ENCODE measurements at regions not wholly inside any gene's neighbourhood (a gene's known extent, or its start where the extent isn't known, plus 50 kb on each side); places are given as distances from the start of the nearest gene placed in this dataset.

DNA sequence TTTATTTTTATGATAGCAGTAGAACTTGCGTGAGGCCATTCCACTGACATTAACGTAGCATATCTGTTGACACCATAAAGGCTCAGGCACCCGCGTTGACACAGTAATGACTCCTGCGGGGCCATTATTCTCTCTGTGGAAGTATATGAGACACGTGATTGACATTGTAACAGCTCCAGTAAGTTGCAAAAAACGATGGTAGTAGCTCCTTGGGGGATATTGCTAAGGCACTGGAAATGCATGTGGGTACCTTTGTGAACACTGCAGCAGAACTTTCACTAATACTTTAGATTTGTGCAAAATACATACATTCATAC is 918.8 kb upstream of the CDH8 start:
- H3K36me3 ChIP-seq, result no peaks in the 10 kb centered on the region
- DNase-seq, result no peak
- no peak overlapping the region for H3K27ac ChIP-seq
- TF ChIP-seq, protein P1, sequence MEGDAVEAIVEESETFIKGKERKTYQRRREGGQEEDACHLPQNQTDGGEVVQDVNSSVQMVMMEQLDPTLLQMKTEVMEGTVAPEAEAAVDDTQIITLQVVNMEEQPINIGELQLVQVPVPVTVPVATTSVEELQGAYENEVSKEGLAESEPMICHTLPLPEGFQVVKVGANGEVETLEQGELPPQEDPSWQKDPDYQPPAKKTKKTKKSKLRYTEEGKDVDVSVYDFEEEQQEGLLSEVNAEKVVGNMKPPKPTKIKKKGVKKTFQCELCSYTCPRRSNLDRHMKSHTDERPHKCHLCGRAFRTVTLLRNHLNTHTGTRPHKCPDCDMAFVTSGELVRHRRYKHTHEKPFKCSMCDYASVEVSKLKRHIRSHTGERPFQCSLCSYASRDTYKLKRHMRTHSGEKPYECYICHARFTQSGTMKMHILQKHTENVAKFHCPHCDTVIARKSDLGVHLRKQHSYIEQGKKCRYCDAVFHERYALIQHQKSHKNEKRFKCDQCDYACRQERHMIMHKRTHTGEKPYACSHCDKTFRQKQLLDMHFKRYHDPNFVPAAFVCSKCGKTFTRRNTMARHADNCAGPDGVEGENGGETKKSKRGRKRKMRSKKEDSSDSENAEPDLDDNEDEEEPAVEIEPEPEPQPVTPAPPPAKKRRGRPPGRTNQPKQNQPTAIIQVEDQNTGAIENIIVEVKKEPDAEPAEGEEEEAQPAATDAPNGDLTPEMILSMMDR (IDR thresholded peaks at IDR 0.05), result no peak
- intact Hi-C loops (cut with DNase I; ENCODE audit: low total_unique reads), result no loop called here
- H3K9me3 ChIP-seq, result no peaks in the 10 kb centered on the region
- no peaks in the 10 kb centered on the region for H3K27me3 ChIP-seq
- no peak overlapping the region for H3K4me3 ChIP-seq
- H3K4me1 ChIP-seq, result no peaks in the 10 kb centered on the region

DNA sequence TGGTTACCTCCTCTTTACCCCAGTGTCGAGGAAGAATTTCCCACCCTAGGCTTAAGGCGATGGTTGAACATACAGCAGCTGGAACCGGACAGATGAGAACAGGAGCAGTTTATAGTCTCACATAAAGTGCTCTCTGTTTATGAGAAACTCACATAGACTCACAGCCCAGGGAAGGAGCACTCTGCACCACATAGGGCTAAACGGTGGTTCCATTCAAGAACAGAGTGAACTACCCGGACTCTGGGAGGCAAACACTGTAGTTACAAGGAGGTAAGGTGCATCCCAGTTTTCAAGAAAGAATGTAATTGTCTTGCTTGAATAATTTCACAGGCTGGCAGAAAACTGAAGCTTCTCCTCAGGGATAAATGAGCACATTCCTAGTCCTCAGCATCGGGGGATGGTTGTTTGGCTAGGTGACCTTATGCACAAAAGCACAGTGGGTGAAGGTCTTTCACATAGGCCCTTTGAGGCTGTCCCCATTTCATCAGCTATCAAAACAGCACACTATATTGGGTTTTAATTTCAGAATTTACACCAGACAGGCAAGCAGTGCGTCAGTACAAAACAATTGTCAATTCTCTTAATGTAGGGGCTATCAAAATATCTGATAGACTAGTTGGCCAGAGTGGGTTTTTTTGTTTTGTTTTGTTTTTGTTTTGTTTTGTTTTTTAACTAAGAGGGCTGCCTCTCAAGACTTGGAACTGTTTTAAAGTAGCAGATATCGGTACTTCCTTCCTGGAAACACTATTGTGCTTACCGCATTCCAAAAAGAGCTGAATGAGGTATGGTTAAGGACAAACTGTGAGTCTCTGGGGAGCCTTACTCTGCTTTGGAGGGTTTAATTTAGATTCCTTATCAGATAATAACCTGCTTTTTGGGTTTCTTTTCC is 918.1 kb upstream of the CDH8 start:
- Histone ChIP-seq H3K27ac (no peak overlapping the region), H3K36me3 (no peaks in the 10 kb centered on the region), H3K4me1 (no peaks in the 10 kb centered on the region), H3K27me3 (no peaks in the 10 kb centered on the region), H3K9me3 (no peaks in the 10 kb centered on the region), H3K4me3 (no peak overlapping the region)
- intact Hi-C loops (cut with DNase I; ENCODE audit: low total_unique reads), result no loop called here
- no peak for DNase-seq
- TF ChIP-seq, protein P1 (IDR thresholded peaks at IDR 0.05), result no peak

DNA sequence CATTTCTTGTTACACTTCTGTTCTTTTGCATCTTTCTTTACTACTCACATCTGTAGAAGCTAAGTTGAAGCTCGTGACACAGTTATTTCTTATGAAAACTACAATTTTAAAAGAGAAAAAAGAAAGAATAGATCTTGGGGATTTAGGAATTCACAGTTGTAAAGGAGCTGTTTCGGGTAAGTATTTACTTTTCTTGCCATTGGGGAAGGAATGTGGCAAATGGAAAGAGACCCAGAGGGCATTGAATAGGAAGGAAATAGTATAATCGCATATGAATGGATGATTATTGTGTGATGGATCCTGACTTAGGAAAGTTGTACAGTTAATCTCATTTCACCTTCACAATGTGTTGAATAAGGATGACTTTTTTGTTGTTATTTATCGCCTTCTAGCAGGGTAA is 914.1 kb upstream of the CDH8 start:
- no peak for DNase-seq
- Histone ChIP-seq H3K27ac (no peak overlapping the region), H3K36me3 (no peaks in the 10 kb centered on the region), H3K4me3 (no peak overlapping the region), H3K27me3 (no peaks in the 10 kb centered on the region), H3K9me3 (no peaks in the 10 kb centered on the region), H3K4me1 (no peaks in the 10 kb centered on the region)
- TF ChIP-seq, protein P1 (IDR thresholded peaks at IDR 0.05), result no peak
- intact Hi-C loops (cut with DNase I; ENCODE audit: low total_unique reads), result no loop called here

DNA sequence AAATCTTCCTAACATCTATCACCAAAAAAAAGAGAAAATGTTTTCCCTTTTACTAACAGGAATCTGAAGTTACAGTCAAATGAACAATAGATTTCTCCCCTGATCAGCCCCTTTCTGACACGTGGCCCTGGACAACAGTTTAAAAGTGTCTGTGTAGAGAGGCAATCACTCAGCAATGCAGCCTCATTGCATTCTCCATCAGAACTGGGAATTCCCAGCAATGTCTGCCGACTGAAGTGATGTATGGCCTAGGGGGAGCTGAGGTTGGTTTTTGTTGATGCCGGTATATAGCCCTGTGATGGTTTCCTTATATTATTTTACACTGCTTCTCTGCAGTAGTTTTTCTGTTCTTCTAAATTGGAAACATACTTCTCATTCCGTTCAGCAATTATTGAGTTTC is 904.3 kb upstream of the CDH8 start:
- Histone ChIP-seq H3K9me3 (no peaks in the 10 kb centered on the region), H3K27me3 (no peaks in the 10 kb centered on the region), H3K4me3 (no peak overlapping the region), H3K36me3 (no peaks in the 10 kb centered on the region), H3K27ac (no peak overlapping the region), H3K4me1 (no peaks in the 10 kb centered on the region)
- intact Hi-C loops (cut with DNase I; ENCODE audit: low total_unique reads), result no loop called here
- no peak for DNase-seq
- TF ChIP-seq, protein P1 (IDR thresholded peaks at IDR 0.05), result no peak

DNA sequence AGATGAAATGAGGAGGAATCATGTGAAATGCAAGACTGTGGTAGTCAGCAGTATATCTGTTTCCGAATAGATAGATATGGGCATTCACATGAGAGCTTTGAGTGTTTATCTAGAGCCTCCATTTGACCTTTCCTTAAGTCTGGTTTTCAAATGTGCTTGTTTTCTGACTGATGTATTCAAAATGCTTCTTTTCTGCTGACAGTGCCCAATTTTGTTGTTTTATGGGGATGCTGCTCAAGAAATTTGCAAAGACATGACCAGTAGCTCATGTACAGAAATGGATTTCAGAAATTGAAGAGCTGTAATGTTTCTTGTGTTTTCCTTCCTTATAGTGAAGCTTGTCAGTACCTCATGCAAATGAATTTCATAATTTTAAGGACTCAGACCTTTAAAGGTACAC is 903.4 kb upstream of the CDH8 start:
- Histone ChIP-seq H3K27me3 (no peaks in the 10 kb centered on the region), H3K4me3 (no peak overlapping the region), H3K4me1 (no peaks in the 10 kb centered on the region), H3K27ac (no peak overlapping the region), H3K9me3 (no peaks in the 10 kb centered on the region), H3K36me3 (no peaks in the 10 kb centered on the region)
- DNase-seq, result no peak
- intact Hi-C loops (cut with DNase I; ENCODE audit: low total_unique reads), result no loop called here
- TF ChIP-seq, protein P1 (IDR thresholded peaks at IDR 0.05), result no peak

Measured in tibial artery (tissue), 4 donors.